HG02798 (cell line): ENCODE measurements at regions not wholly inside any gene's neighbourhood (a gene's known extent, or its start where the extent isn't known, plus 50 kb on each side); places are given as distances from the start of the nearest gene placed in this dataset.
"Not testable (repeated sequence)": the region's sequence is repeated elsewhere in the genome, so short reads cannot be mapped to it uniquely, and the experiment has no call there.

Source experiments
- ATAC-seq: cut with Tn5 transposase; IDR thresholded peaks from one replicate; pipeline ENCODE4 v1.9.1; 2021; ENCODE audit warnings: mild to moderate bottlenecking; ENCODE audit not compliant: unreplicated experiment, poor library complexity

DNA sequence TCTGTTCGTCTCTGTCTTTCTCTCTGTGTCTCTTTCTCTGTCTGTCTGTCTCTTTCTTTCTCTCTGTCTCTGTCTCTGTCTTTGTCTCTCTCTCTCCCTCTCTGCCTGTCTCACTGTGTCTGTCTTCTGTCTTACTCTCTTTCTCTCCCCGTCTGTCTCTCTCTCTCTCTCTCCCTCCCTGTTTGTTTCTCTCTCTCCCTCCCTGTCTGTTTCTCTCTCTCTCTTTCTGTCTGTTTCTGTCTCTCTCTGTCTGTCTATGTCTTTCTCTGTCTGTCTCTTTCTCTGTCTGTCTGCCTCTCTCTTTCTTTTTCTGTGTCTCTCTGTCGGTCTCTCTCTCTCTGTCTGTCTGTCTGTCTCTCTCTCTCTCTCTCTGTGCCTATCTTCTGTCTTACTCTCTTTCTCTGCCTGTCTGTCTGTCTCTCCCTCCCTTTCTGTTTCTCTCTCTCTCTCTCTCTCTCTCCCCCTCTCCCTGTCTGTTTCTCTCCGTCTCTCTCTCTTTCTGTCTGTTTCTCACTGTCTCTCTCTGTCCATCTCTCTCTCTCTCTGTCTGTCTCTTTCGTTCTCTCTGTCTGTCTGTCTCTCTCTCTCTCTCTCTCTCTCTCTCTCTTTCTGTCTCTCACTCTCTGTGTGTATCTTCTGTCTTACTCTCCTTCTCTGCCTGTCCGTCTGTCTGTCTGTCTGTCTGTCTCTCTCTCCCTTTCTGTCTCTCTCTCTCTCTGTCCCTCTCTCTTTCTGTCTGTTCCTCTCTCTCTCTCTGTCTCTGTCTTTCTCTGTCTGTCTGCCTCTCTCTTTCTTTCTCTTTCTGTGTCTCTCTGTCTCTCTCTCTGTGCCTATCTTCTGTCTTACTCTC is 2065.9 kb upstream of the TPTE start:
- ATAC-seq: peak; percentile 47

DNA sequence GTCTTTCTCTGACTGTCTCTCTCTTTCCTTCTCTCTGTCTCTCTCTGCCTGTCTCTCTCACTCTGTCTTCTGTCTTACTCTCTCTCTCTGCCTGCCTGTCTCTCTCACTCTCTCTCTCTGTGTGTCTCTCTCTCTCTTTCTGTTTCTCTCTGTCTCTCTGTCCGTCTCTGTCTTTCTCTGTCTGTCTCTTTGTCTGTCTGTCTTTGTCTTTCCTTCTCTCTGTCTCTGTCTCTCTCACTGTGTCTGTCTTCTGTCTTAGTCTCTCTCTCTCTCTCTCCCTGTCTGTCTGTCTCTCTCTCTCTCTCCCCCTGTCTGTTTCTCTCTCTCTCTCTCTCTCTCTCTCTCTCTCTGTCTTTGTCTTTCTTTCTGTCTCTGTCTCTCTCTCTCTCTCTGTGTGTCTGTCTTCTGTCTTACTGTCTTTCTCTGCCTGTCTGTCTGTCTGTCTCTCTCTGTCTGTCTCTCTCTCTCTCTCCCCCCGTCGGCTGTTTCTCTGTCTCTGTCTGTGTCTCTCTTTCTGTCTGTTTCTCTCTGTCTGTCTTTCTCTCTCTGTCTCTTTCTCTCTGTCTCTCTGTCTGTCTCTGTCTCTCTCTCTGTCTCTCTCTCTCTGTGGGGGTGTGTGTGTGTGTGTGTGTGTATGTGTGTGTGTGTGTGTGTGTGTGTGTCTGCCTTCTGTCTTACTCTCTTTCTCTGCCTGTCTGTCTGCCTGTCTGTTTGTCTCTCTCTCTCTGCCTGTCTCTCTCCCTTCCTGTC is 2056.8 kb upstream of the TPTE start:
- ATAC-seq: peak; percentile 85

DNA sequence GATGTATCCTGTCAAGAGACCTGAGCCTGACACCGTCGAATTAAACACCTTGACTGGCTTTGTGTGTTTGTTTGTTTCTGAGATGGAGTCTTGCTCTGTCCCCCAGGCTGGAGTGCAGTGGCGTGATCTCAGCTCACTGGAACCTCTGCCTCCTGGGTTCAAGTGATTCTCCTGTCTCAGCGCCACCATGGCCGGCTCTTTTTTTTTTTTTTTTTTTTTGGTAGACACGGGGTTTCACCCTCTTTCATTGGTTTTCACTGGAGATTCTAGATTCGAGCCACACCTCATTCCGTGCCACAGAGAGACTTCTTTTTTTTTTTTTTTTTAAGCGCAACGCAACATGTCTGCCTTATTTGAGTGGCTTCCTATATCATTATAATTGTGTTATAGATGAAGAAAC is 2054.7 kb upstream of the TPTE start:
- ATAC-seq: not testable (repeated sequence)
